Stimulated activated CD4-positive, alpha-beta T cell treated with anti-CD3 and anti-CD28 coated beads, Interleukin-4, amount 100 ng/mL, for 48 hours (primary cell): ENCODE measurements at regions not wholly inside any gene's neighbourhood (a gene's known extent, or its start where the extent isn't known, plus 50 kb on each side); places are given as distances from the start of the nearest gene placed in this dataset.

ENCODE experiments used
- DNase-seq, 2 donors: peaks; one replicate each; pipeline ENCODE4 v3.0.0-alpha.2; 2020; ENCODE audit warnings: low read depth in 2 of 2

DNA sequence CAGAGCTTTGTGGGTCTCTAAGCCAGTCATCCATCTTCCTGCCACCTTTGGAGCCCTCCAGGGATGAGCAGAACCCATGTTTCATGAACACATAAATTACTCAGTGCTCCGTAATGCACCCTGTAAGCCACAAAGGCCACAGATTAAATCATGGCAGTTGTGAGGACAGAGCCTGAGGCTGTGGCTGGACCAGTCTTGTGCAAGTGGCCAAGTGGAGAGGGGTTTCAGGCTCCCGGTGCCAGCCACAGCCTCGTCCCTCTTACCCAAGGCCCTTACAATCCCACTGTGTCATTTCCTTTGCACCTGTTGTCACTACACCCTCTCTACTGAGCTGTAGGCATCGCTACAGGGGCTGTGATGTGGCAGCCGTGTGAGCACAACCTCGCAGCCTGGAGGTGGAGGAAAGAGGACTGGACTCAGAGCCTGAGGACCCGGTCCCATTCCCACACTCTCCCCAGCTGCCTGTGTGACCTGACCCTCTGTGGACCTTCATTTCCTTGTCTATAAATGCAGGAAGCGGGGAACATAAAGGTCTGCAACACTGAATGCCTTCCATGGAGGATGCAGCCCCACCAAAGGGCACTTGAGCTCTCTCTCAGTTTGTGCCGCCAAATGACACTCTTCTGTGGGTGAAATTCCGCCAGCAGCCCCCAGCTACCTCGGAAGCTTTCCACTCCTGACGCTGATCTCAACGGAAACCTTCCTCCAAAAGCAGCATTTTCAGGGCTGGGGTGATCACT, 792.0 kb downstream of the UQCRFS1 start:
- no peak for DNase-seq

DNA sequence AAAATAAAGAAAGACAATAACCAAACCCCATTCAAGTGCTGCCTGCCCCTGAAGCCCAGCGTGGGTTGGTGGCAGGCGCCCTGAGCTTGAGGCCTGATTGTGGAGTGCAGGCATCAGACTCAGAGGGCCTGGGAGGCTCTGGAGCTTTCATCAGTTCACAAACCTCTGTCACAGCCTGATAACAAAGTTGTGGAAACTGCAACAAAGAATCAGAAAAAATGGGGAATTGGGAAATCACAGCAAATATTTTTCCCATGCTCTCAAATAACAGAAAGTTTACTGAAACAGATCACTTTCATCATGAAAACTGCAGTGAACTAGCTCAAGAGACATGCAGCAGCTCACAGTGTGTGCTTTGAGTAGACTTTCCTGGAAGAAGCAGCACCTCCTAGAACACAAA, 793.6 kb downstream of the UQCRFS1 start:
- DNase-seq = no peak

DNA sequence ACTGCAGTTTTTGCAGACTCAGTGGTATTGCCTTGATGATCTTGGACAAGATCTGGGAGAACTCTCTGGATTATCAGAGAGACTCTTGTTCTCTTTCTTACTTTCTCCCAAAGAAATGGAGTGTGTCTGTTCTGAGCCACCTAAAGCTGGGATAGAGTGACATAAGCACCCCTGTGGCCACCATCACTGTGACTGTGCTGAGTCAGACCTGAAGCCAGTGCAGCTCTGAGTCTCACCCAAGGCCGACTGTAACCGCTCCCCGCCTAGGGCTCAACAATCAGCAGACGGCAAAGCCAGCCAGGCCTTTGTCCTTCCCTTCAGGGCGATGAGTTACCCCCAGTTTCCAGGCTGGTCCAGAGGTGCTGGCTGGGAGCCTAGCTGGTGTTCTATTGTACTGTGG, 795.6 kb downstream of the UQCRFS1 start:
- DNase-seq = no peak

DNA sequence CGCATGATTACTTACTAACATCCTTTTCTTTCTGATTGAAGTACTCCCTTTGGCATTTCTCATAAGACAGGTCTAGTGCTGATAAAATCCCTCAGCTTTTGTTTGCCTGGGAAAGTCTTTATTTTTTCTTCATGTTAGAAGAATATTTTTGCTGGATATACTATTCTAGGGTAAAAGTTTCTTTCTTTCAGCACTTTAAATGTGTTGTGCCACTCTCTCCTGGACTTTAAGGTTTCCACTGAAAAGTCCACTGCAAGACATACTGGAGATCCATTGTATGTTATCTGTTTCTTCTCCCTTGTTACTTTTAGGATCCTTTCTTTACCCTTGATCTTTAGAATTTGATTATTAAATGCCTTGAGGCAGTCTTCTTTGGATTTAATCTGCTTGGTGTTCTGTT, 796.7 kb downstream of the UQCRFS1 start:
- no peak for DNase-seq

DNA sequence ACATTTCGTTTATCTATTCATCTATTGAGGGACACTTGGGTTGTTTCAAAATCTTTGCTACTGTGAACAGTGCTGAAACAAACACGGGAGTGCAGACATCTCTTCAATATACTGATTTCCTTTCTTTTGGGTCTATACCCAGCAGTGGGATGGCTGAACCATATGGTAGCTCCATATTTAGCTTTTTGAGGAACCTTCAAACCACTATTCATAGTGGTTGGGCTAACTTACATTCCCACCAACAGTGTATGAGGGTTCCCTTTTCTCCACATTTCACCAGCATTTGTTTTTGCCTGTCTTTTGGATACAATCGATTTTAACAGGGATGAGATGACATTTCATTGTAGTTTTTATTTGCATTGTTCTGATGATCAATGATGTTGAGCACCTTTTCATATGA, 798.2 kb downstream of the UQCRFS1 start:
- no peak for DNase-seq

DNA sequence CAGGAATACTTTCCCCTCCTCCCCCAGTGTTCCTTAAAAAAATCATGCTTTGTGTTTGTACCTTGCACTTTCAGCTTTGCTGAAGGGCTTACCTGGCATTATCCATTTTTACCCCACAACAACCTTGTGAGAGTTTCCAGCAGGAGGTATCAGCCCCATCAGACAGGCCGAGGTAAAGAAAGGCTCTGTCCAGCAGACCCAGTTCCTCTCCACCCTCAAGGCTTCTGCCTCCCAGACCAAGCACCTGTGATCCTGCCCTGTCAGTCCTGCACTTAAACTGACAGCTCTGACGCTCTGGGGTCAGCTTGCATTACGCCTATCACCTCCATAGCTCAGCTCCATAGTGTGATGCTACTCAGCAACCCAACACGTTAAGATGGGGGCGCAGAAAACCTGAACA, 803.1 kb downstream of the UQCRFS1 start:
- DNase-seq = no peak

DNA sequence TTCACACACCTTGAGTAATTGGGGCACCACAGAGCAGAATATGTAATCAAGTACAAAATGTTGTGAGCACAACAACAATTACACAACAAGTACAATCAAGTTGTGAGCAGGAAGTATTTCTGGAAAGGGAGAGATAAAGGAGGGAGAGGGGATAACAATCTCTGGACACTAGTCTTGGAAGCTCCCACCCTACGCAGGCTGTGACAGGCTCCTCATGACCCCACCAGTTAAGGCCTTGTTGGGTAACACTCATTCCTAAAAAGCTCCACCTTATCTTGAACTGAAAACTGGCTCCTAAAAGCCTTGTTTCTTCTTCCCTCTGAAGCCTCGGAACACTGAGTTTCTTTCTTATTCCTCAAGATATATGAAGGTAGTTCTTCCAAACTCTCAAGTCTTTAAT, 806.0 kb downstream of the UQCRFS1 start:
- DNase-seq = no peak

DNA sequence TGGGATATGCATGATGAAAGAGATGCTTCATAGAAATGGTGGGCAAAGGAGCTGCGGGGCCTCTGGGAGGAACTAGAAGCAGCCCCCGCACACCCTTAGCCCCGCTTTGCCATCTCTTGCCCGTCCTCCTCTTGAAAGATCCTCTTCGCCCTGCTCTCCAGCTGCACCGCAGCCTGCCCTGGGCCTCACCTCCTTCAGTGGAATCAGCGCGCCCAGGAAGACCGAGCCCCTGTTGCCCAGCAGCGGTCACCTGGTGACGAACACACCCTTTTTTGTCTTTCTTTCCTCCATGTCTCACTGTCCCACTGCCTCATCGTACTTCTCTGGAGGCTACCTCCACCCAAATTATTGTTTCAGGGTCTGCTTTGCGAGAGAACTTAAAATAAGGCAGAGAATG, 807.6 kb downstream of the UQCRFS1 start:
- no peak for DNase-seq

DNA sequence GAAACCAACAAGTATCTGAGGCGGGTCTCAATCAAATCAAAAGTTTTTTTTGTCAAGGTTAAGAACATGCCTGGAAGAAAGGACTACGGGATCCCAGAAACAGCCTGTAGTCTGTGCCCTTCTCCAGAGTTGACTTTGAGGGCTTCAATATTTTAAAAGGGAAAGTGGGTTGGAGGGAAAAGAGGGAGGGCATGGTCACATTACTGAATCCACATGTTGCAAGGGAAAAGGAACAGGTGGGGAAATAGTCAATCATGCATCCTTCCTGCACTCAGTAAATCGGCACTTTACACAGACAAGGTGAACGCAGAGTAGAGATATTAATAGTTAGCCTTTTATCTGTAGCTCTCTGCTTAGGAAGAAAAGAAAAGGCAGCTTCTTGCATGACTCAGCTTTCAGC, 808.5 kb downstream of the UQCRFS1 start:
- DNase-seq = no peak

DNA sequence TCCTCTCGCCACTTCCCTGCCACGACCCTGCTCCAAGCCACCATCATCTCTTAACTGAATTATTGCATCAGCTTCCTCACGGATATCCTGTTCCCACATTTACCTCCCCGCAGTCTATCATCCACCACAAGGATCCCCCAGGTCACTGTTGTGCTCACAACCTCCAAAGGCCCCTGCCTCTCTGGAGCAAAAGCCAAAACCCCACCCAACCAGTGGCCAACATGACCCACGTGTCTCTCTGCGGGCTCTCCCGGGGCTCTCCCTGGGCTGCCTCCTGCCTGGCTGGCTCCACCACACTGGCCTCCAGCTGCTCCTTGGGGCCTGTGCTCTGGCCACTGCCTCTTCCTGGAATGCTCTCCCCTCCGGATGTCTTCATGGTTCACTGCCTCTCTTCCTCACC, 809.3 kb downstream of the UQCRFS1 start:
- DNase-seq = no peak

DNA sequence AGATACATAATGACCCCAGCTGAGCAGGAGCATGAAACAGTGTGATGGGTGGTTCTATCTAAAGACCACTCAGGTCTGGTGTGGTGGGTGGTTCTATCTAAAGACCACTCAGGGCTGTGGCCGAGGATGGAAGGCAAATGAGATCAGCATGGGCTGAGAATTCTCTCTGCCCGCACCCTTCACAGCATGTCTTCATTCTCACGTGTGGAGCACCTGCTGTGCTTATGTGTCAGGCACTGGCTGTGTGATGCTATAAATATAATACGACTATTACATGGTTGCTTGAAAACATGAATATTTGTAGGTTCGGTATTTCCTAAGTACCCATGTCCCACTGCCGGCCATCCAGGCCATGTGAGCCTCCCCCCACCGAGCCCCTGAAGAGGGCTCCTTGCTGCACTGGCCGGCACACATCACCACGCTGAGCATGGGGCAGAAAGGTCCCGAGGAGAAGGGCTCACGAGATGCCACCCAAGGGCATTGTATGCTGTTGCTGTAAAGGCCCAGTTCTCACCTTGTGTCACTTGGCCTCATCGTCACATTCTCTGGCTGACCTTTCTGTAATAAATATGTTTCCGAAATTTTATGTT, 810.2 kb downstream of the UQCRFS1 start:
- DNase-seq = no peak

DNA sequence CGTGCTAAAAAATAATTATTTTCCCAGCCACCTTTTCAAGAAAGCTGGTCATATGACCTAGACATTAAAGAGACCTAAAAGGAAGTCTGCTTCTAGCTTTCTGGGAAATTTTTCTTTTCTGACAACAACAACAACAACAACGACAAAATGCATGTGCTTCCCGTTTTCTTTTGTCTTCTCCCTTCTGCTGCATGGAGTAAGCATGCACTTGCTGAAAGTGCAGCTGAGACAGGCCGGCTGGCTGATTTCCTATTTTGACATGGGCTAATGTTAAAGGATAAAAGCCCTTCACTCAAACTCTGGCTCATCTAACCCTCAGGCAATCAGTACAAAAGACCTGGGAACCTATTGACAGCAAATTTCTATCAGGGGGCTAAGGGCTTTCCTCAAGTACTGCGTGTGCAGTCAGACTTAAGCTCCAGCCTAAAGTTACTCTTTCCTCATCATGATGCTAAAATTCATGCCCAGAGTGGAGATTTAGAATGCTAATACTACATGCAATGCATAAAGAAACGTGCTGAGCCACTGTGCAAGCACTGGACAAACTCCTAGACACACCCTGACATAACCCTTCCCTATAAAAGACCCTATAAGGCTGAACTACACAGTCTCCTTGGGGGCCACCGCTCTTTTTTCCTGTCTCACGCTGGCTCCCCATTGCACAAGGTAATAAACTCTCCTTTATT, 811.1 kb downstream of the UQCRFS1 start:
- DNase-seq = no peak

DNA sequence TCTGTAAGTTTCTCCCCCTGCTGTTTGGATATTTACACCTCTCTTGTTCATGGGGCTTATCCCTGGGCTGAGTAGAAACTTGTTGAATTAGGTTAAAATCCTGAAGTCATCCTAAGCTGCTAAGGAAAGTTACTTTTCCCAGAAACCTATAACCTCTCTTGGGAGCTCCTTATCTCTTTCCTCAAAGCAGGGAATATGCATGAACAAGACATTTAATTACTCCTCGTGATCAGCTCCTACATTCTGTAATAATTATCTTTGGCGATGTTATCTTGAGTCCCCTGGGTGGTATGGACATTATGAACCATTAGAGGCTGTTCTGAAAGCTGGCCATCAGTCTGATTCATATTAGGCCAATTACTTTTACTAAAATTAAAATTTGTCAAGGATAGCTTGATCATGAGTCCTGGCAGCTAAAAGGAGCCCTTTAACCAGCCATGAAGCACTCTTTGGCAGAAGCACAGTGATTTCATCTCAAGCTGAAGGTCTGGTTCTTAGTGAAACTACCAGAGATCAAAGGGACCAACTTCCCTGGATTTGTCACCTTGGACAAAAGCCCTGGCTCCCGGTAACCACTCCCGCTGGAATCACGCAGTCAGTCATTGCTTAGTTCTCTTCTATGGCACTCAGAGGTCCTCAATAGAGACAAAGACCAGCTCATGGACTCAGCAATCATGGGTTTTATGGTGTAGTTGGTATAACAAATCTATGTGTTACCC, 811.8 kb downstream of the UQCRFS1 start:
- no peak for DNase-seq

DNA sequence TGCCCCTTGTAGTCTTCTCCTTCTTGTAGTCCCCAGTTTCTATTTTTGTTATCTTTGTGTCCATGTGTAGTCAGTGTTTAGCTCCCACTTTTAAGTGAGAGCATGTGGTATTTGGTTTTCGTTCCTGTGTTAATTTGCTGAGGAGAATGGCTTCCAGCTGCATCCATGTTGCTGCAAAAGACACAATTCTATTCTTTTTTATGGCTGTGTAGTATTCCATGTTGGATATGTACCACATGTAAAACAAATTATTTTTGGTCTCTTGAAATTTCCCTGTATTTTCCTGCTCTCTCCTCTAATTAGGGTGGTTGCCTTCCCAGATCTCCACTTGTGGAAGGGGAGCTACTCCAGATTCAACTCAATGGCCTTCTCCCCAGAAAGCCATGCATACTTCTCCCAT, 813.8 kb downstream of the UQCRFS1 start:
- no peak for DNase-seq

DNA sequence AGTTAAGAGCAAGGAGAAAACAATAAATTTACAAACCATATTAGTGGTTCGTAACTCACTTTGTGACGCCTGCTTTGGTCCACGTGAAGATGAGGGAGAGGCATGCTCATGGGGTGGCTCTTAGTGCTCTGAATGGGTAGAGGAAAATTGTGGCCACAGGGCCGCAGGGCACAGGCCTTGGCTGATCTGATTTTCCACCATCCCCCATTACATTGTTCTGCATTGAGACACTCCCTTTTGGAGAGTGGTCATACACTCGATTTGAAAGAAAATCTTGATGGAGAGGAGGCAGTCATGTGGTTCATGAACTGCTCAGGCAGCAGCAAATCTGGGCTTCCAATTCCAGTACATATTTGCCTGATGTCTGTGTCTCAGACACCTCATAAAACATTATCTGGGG, 815.2 kb downstream of the UQCRFS1 start:
- no peak for DNase-seq

DNA sequence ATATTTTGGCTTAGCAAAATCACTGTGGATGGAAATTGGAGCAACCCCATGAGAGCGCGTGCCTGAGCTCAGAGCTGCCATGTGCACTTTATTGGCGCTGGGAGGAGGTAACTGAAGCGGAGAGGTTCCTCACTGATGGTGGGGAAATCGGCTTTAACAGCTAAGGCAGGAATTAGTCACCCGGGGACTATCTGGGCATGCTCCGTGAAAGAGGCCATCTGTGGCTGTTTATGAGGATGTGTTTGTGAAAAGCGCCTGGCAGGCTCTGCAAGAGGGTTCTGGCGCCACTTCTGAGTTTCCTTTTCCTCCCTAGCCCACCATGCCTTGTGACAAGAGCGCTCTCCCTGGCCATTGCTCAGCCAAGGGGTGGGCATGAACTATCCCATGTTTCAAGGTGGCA, 815.6 kb downstream of the UQCRFS1 start:
- DNase-seq = no peak

DNA sequence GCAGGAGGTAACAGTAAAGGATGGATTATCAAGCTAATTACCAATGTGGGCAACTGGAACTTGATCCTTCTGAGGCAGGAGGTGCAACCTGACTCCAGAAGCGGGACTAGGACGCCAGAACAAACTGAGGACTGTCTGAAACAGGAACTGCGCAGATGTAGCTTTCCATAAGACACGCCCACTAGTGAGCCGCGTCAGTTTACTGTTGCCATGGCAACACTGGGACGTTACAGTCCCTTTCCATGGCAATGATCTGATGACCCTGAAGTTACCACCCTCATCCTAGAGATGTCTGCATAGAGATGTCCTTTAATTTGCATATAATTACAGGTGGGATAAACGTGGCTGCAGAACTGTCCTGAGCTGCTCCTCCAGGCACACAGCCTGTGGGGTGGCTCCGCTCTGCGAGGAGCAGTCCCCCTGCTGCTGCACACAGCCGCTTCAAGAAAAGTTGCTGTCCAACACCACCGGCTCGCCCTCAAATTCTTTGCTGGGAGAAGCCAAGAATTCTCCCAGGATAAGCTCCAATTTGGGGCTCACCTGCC, 816.6 kb downstream of the UQCRFS1 start:
- no peak for DNase-seq

DNA sequence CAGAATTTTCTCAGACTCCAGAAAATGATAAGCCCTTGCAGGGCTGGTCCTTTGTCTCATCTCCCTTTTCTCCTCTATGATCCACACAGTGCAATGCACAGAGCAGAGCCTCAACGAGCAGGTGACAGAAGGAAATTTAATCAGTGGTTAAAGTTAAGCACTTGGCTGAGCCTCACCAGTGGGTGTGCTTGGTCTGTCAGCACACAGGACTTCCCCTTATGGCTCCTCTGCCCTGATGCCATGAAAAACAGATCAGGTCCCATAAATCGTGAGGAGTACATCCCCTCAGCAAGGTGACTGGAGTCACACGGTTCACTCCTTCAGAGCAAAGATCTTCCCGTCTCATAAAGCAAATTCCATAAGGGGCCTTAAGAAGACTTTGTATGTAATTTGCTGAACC, 818.2 kb downstream of the UQCRFS1 start:
- DNase-seq = no peak

DNA sequence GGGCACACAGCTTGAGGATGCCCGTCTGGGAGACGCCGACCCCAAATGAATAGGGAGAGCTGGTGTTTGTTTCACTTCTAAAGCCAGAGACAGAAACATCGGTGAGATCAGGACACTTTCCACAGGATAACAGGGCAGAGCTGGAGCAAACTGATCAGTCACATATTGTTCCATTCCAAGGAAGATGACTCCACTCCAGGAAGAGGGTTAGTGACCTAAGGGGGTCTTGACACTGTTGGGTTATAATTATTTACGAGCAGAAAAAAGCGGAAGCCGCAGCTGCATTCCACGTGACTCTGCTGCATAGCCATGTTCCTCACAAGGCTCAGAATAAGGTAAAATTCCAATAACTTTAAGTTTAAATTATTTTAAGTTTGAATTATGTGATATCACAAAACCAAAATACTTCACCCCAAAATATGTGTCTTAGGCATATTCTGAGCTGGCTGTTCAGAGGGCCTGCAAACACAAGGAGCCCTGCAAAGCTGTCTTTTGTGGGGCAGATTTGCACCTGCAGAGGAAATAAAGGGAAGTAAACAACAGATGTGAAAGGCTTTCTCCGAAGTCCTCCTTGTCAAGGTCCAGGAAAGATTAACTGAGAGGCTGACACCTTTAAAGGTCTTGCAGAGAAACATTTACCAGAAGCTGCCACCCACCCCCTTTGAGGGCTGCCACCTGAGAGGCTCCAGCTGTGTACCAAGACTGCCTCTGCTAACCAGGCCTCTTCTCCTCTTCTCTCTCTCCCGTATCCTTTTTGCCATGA, 819.2 kb downstream of the UQCRFS1 start:
- DNase-seq = no peak

DNA sequence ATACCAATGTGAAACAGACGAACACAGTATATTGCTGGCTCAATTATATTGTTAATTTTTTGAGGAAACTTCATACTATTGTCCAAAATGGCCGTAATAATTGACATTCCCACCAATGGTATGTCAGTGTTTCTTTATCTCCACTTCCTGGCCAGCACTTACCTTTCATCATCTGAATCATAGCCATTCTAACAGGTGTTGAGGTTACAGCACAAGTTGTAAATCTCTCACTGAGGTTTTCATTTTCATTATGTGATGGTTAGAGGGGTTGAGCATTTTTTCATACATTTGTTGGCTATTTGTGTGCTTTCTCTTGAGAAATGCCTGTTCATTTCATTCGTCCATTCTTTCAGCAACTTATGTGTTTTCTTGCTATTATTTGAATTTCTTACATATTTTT, 824.0 kb downstream of the UQCRFS1 start:
- no peak for DNase-seq

DNA sequence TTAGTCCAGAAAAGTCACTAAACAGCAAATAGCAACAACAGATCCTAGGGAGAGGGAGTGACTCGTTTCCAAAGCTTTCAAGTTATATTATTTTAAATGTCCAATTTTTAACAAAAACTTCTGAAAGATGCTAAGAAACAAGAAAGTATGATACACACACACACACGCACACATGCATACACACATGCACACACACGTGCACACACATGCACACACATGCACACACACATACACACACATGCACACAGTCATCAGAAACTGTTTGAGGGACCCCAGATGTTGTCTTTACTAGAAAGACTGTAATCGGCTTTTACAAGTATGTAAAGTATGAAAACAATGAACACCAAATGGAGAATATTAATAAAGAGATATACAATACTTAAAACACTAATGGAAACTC, 825.4 kb downstream of the UQCRFS1 start:
- no peak for DNase-seq

DNA sequence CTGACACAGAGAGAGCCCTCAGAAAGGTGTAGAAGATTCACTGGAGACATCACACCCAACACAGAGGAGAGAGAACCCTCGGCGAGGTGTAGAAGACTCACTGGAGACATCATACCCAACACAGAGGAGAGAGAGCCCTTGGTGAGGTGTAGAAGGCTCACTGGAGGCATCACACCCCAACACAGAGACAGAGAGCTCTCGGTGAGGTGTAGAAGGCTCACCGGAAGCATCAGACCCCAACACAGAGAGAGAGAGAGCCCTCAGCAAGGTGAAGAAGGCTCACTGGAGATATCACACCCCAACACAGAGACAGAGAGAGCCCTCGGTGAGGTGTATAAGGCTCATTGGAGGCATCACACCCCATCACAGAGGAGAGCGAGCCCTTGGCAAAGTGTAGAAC, 826.5 kb downstream of the UQCRFS1 start:
- no peak for DNase-seq
